GM23338 (cell line): ENCODE measurements at regions not wholly inside any gene's neighbourhood (a gene's known extent, or its start where the extent isn't known, plus 50 kb on each side); places are given as distances from the start of the nearest gene placed in this dataset.

ENCODE experiments used
- ATAC-seq: fragments of 200-7000 bp; cut with Tn5 transposase; 3 replicates; pipeline ENCODE4 v1.9.1; 2020
- DNase-seq: peaks from one replicate; pipeline ENCODE4 v3.0.0-alpha.2; 2015; ENCODE audit warnings: low spot score
- H2AFZ ChIP-seq: fragments of 200-600 bp; sonication (generic); 2 replicates; pipeline ENCODE4 v1.8.0; 2016; ENCODE audit warnings: antibody characterized with exemption, mild to moderate bottlenecking, moderate library complexity
- H3F3A ChIP-seq: fragments of 200-600 bp; sonication (generic); replicated peaks from 2 replicates; pipeline ENCODE4 v1.8.0; 2017; ENCODE audit warnings: antibody characterized with exemption, mixed run types, low read depth
- H3K27ac ChIP-seq: fragments of 200-600 bp; sonication (generic); 2 replicates; pipeline ENCODE4 v1.6.1; 2016; ENCODE audit warnings: low read depth
- H3K27me3 ChIP-seq: fragments of 200-600 bp; sonication (generic); 2 replicates; pipeline ENCODE4 v1.8.0; 2016; ENCODE audit warnings: mild to moderate bottlenecking, mixed run types, moderate library complexity; ENCODE audit not compliant: insufficient read depth
- H3K36me3 ChIP-seq: fragments of 200-600 bp; sonication (generic); 2 replicates; pipeline ENCODE4 v1.8.0; 2016; ENCODE audit warnings: mild to moderate bottlenecking; ENCODE audit not compliant: insufficient read depth
- H3K4me1 ChIP-seq: fragments of 200-600 bp; sonication (generic); 2 replicates; pipeline ENCODE4 v1.8.0; 2016; ENCODE audit warnings: mild to moderate bottlenecking, moderate library complexity; ENCODE audit not compliant: insufficient read depth
- H3K4me2 ChIP-seq: fragments of 200-600 bp; sonication (generic); 2 replicates; pipeline ENCODE4 v1.7.1; 2017; ENCODE audit warnings: mixed run types
- H3K4me3 ChIP-seq: fragments of 200-600 bp; sonication (generic); 2 replicates; pipeline ENCODE4 v1.6.1; 2016; ENCODE audit warnings: mixed run types
- H3K79me2 ChIP-seq: fragments of 200-600 bp; sonication (generic); replicated peaks from 2 replicates; pipeline ENCODE4 v1.8.0; 2017; ENCODE audit warnings: mild to moderate bottlenecking; ENCODE audit not compliant: insufficient read depth
- H3K9me2 ChIP-seq: fragments of 200-600 bp; sonication (generic); 2 replicates; pipeline ENCODE4 v1.8.0; 2017; ENCODE audit not compliant: insufficient read depth
- H4K20me1 ChIP-seq: fragments of 200-600 bp; sonication (generic); replicated peaks from 2 replicates; pipeline ENCODE4 v1.8.0; 2017; ENCODE audit warnings: mild to moderate bottlenecking; ENCODE audit not compliant: insufficient read depth
- H3K27ac Mint-ChIP-seq: 2 replicates; pipeline ENCODE4 v1.8.0; 2020; ENCODE audit warnings: inconsistent platforms, mild to moderate bottlenecking, moderate library complexity, mixed read lengths
- H3K27me3 Mint-ChIP-seq: 3 replicates; pipeline ENCODE4 v1.8.0; 2022; ENCODE audit warnings: low read depth, mild to moderate bottlenecking, moderate library complexity, mixed read lengths, inconsistent platforms; ENCODE audit not compliant: insufficient read depth, poor library complexity
- H3K36me3 Mint-ChIP-seq: 3 replicates; pipeline ENCODE4 v1.8.0; 2021; ENCODE audit warnings: low read depth, mild to moderate bottlenecking, inconsistent platforms, moderate library complexity, mixed read lengths
- H3K4me1 Mint-ChIP-seq: 3 replicates; pipeline ENCODE4 v1.8.0; 2020; ENCODE audit warnings: mild to moderate bottlenecking, inconsistent platforms, mixed read lengths
- H3K4me3 Mint-ChIP-seq: 3 replicates; pipeline ENCODE4 v1.8.0; 2021; ENCODE audit warnings: moderate library complexity, mild to moderate bottlenecking, inconsistent platforms, mixed read lengths
- H3K9me3 Mint-ChIP-seq: 3 replicates; pipeline ENCODE4 v1.8.0; 2020; ENCODE audit warnings: moderate library complexity, mild to moderate bottlenecking, inconsistent platforms, mixed read lengths
- CREB1 ChIP-seq: fragments of 250-450 bp; sonication (Bioruptor Pico); IDR thresholded peaks from 2 replicates; pipeline ENCODE4 v1.5.0; 2020; ENCODE audit warnings: low read depth, mild to moderate bottlenecking, moderate library complexity
- EZH2 ChIP-seq: fragments of 200-600 bp; sonication (generic); IDR thresholded peaks from one replicate; pipeline ENCODE4 v1.8.0; 2017; ENCODE audit warnings: antibody characterized with exemption, mild to moderate bottlenecking, low read depth; ENCODE audit not compliant: unreplicated experiment
- EZH2phosphoT487 ChIP-seq: fragments of 200-600 bp; sonication (generic); IDR thresholded peaks from one replicate; pipeline ENCODE4 v1.8.1; 2018; ENCODE audit warnings: antibody characterized with exemption; ENCODE audit not compliant: unreplicated experiment
- JUNB ChIP-seq: IDR thresholded peaks from one replicate; pipeline ENCODE4 v1.6.1; 2016; ENCODE audit warnings: antibody characterized with exemption; ENCODE audit not compliant: unreplicated experiment
- NANOG ChIP-seq: IDR thresholded peaks from 2 replicates; pipeline ENCODE4 v1.6.1; 2016; ENCODE audit warnings: antibody characterized with exemption, borderline replicate concordance
- POLR2AphosphoS5 ChIP-seq: IDR thresholded peaks from 2 replicates; pipeline ENCODE4 v1.6.1; 2016; ENCODE audit warnings: antibody characterized with exemption, low read depth
- STAT1 ChIP-seq: IDR thresholded peaks from one replicate; pipeline ENCODE4 v1.6.1; 2016; ENCODE audit warnings: antibody characterized with exemption; ENCODE audit not compliant: unreplicated experiment
- ZNF114 ChIP-seq: fragments of 250-450 bp; sonication (Bioruptor Pico); IDR thresholded peaks from 2 replicates; pipeline ENCODE4 v1.5.0; 2020; ENCODE audit warnings: mild to moderate bottlenecking, moderate library complexity
- ZNF331 ChIP-seq: fragments of 250-450 bp; sonication (Bioruptor Pico); IDR thresholded peaks from 2 replicates; pipeline ENCODE4 v1.5.0; 2020; ENCODE audit warnings: low read depth, mild to moderate bottlenecking, moderate library complexity
- TF ChIP-seq, protein P1 (sequence below), 2 experiments: fragments of 200-600 bp in 1 of 2; sonication (generic) in 1 of 2; conservative IDR thresholded peaks; 2 replicates each; pipeline versions ENCODE4 v1.5.1 to v1.6.1; 2016 to 2017; ENCODE audit warnings: antibody characterized with exemption in 2 of 2, low read depth in 2 of 2, mild to moderate bottlenecking in 2 of 2, moderate library complexity in 1 of 2
- TF ChIP-seq, protein P2 (sequence below): IDR thresholded peaks from one replicate; pipeline ENCODE4 v1.6.1; 2018; ENCODE audit warnings: antibody characterized with exemption; ENCODE audit not compliant: unreplicated experiment
- TF ChIP-seq, protein P3 (sequence below): fragments of 250-450 bp; sonication (Bioruptor Pico); IDR thresholded peaks from 2 replicates; pipeline ENCODE4 v1.5.0; 2020; ENCODE audit warnings: mild to moderate bottlenecking, moderate library complexity
- TF ChIP-seq, protein P4 (sequence below): IDR thresholded peaks from 2 replicates; pipeline ENCODE4 v1.6.1; 2016; ENCODE audit warnings: antibody characterized with exemption

DNA sequence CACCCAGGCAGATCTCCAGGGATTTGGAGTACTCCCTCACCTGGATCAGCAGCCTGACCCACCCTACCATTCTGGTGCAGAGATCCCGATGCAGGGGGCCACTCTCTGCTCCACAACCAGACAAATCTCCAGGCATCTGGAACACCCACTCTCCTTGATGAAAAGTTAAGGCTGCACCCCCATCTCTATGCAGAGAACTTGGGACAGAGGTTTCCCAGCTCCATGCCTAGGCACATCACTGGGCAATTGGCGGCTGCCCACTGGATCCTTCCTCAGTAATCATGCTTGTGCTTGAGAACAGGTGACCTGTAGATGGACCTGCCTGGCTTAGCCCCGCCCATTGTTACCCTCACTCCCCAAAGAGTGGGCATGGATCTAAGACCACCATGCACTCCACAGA is 624.9 kb downstream of the CBLN2 start:
- Histone ChIP-seq H3K36me3 (peaks cover 11% of the 10 kb centered on the region; the same call in 1 of the 2 replicates), H3K4me1 (no peaks in the 10 kb centered on the region), H3K27me3 (peaks cover 3% of the 10 kb centered on the region; the same call in 1 of the 2 replicates), H3F3A (no peaks in the 10 kb centered on the region), H3K79me2 (no peaks in the 10 kb centered on the region), H3K4me2 (no peak overlapping the region), H4K20me1 (no peaks in the 10 kb centered on the region), H3K27ac (no peak overlapping the region), H2AFZ (no peak overlapping the region), H3K4me3 (no peak overlapping the region), H3K9me2 (no peaks in the 10 kb centered on the region)
- Mint-ChIP-seq H3K9me3 (peaks cover 96% of the 10 kb centered on the region), H3K36me3 (peaks cover 36% of the 10 kb centered on the region), H3K4me1 (no peaks in the 10 kb centered on the region), H3K27ac (no peak overlapping the region), H3K27me3 (peaks cover 2% of the 10 kb centered on the region), H3K4me3 (no peak overlapping the region)
- ATAC-seq = no peak
- no peak for DNase-seq
- TF ChIP-seq NANOG (no peak), CREB1 (no peak), EZH2 (no peak), POLR2AphosphoS5 (no peak), EZH2phosphoT487 (no peak), STAT1 (no peak), JUNB (no peak), ZNF114 (CRISPR knock-in tag) (no peak), ZNF331 (CRISPR knock-in tag) (no peak)
- TF ChIP-seq, protein P1, sequence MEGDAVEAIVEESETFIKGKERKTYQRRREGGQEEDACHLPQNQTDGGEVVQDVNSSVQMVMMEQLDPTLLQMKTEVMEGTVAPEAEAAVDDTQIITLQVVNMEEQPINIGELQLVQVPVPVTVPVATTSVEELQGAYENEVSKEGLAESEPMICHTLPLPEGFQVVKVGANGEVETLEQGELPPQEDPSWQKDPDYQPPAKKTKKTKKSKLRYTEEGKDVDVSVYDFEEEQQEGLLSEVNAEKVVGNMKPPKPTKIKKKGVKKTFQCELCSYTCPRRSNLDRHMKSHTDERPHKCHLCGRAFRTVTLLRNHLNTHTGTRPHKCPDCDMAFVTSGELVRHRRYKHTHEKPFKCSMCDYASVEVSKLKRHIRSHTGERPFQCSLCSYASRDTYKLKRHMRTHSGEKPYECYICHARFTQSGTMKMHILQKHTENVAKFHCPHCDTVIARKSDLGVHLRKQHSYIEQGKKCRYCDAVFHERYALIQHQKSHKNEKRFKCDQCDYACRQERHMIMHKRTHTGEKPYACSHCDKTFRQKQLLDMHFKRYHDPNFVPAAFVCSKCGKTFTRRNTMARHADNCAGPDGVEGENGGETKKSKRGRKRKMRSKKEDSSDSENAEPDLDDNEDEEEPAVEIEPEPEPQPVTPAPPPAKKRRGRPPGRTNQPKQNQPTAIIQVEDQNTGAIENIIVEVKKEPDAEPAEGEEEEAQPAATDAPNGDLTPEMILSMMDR (conservative IDR thresholded peaks at IDR 0.05; ENCODE audit: low read depth in 2 of 2) = no peak
- TF ChIP-seq, protein P2, sequence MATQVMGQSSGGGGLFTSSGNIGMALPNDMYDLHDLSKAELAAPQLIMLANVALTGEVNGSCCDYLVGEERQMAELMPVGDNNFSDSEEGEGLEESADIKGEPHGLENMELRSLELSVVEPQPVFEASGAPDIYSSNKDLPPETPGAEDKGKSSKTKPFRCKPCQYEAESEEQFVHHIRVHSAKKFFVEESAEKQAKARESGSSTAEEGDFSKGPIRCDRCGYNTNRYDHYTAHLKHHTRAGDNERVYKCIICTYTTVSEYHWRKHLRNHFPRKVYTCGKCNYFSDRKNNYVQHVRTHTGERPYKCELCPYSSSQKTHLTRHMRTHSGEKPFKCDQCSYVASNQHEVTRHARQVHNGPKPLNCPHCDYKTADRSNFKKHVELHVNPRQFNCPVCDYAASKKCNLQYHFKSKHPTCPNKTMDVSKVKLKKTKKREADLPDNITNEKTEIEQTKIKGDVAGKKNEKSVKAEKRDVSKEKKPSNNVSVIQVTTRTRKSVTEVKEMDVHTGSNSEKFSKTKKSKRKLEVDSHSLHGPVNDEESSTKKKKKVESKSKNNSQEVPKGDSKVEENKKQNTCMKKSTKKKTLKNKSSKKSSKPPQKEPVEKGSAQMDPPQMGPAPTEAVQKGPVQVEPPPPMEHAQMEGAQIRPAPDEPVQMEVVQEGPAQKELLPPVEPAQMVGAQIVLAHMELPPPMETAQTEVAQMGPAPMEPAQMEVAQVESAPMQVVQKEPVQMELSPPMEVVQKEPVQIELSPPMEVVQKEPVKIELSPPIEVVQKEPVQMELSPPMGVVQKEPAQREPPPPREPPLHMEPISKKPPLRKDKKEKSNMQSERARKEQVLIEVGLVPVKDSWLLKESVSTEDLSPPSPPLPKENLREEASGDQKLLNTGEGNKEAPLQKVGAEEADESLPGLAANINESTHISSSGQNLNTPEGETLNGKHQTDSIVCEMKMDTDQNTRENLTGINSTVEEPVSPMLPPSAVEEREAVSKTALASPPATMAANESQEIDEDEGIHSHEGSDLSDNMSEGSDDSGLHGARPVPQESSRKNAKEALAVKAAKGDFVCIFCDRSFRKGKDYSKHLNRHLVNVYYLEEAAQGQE = no peak
- TF ChIP-seq, protein P3, sequence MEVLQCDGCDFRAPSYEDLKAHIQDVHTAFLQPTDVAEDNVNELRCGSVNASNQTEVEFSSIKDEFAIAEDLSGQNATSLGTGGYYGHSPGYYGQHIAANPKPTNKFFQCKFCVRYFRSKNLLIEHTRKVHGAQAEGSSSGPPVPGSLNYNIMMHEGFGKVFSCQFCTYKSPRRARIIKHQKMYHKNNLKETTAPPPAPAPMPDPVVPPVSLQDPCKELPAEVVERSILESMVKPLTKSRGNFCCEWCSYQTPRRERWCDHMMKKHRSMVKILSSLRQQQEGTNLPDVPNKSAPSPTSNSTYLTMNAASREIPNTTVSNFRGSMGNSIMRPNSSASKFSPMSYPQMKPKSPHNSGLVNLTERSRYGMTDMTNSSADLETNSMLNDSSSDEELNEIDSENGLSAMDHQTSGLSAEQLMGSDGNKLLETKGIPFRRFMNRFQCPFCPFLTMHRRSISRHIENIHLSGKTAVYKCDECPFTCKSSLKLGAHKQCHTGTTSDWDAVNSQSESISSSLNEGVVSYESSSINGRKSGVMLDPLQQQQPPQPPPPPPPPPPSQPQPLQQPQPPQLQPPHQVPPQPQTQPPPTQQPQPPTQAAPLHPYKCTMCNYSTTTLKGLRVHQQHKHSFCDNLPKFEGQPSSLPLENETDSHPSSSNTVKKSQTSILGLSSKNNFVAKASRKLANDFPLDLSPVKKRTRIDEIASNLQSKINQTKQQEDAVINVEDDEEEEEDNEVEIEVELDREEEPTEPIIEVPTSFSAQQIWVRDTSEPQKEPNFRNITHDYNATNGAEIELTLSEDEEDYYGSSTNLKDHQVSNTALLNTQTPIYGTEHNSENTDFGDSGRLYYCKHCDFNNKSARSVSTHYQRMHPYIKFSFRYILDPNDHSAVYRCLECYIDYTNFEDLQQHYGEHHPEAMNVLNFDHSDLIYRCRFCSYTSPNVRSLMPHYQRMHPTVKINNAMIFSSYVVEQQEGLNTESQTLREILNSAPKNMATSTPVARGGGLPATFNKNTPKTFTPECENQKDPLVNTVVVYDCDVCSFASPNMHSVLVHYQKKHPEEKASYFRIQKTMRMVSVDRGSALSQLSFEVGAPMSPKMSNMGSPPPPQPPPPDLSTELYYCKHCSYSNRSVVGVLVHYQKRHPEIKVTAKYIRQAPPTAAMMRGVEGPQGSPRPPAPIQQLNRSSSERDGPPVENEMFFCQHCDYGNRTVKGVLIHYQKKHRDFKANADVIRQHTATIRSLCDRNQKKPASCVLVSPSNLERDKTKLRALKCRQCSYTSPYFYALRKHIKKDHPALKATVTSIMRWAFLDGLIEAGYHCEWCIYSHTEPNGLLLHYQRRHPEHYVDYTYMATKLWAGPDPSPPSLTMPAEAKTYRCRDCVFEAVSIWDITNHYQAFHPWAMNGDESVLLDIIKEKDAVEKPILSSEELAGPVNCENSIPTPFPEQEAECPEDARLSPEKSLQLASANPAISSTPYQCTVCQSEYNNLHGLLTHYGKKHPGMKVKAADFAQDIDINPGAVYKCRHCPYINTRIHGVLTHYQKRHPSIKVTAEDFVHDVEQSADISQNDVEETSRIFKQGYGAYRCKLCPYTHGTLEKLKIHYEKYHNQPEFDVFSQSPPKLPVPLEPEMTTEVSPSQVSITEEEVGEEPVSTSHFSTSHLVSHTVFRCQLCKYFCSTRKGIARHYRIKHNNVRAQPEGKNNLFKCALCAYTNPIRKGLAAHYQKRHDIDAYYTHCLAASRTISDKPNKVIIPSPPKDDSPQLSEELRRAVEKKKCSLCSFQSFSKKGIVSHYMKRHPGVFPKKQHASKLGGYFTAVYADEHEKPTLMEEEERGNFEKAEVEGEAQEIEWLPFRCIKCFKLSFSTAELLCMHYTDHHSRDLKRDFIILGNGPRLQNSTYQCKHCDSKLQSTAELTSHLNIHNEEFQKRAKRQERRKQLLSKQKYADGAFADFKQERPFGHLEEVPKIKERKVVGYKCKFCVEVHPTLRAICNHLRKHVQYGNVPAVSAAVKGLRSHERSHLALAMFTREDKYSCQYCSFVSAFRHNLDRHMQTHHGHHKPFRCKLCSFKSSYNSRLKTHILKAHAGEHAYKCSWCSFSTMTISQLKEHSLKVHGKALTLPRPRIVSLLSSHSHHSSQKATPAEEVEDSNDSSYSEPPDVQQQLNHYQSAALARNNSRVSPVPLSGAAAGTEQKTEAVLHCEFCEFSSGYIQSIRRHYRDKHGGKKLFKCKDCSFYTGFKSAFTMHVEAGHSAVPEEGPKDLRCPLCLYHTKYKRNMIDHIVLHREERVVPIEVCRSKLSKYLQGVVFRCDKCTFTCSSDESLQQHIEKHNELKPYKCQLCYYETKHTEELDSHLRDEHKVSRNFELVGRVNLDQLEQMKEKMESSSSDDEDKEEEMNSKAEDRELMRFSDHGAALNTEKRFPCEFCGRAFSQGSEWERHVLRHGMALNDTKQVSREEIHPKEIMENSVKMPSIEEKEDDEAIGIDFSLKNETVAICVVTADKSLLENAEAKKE (CRISPR knock-in tag) = no peak
- TF ChIP-seq, protein P4, sequence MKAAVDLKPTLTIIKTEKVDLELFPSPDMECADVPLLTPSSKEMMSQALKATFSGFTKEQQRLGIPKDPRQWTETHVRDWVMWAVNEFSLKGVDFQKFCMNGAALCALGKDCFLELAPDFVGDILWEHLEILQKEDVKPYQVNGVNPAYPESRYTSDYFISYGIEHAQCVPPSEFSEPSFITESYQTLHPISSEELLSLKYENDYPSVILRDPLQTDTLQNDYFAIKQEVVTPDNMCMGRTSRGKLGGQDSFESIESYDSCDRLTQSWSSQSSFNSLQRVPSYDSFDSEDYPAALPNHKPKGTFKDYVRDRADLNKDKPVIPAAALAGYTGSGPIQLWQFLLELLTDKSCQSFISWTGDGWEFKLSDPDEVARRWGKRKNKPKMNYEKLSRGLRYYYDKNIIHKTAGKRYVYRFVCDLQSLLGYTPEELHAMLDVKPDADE = no peak
